ENCODE measurements at regions not wholly inside any gene's neighbourhood (a gene's known extent, or its start where the extent isn't known, plus 50 kb on each side); places are given as distances from the start of the nearest gene placed in this dataset.

DNA sequence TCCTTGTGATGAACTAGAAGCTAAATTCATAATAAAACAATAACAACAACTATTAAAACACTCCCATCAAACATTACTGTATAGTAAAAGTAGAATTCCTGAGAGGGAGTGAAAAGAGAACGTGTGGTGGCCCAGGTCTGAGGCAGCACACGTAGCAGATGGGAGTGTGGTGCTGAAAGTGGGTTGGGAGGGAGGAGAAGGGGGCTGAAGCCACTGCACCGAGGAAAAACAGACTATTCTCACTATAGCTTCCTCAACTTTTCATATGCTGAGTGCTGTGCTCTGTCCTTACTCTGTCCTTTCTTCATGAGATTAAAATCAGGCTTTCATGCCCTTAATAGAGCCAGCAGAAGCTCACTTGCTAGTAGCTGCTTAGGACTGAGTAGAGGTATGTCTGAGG, 170.9 kb downstream of the PCSK1 start:
- in situ Hi-C loops (cut with HindIII; ENCODE audit: low sequenced_read_pairs) = no loop called here
- TF ChIP-seq, protein P1, sequence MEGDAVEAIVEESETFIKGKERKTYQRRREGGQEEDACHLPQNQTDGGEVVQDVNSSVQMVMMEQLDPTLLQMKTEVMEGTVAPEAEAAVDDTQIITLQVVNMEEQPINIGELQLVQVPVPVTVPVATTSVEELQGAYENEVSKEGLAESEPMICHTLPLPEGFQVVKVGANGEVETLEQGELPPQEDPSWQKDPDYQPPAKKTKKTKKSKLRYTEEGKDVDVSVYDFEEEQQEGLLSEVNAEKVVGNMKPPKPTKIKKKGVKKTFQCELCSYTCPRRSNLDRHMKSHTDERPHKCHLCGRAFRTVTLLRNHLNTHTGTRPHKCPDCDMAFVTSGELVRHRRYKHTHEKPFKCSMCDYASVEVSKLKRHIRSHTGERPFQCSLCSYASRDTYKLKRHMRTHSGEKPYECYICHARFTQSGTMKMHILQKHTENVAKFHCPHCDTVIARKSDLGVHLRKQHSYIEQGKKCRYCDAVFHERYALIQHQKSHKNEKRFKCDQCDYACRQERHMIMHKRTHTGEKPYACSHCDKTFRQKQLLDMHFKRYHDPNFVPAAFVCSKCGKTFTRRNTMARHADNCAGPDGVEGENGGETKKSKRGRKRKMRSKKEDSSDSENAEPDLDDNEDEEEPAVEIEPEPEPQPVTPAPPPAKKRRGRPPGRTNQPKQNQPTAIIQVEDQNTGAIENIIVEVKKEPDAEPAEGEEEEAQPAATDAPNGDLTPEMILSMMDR (IDR thresholded peaks at IDR 0.05; ENCODE audit: low read depth, low read length, missing control alignments) = no peak
- DNase-seq (ENCODE audit: low read depth) = no peak
- no peak overlapping the region for H3K4me3 ChIP-seq (ENCODE audit: low read depth, low read length)

DNA sequence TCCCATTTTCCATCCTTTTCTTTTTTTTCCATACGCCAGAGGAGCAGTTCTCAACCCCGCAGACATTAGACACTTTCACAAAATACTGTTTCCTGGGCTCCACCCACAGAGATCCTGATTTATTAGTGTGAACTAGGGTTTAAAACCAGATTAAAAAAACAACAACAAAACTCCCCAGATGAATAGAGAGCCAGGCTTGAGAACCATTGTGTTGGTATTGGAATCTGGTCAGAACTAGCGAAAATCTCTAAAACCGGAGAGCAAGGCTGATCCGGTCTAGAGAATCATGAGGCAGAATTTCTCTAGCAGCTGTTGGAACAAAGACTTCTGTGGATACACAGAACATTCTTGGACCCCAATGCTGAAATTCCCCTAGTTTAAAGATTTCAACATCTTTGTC, 173.0 kb downstream of the PCSK1 start:
- no peak overlapping the region for H3K4me3 ChIP-seq (ENCODE audit: low read depth, low read length)
- no peak for DNase-seq (ENCODE audit: low read depth)
- in situ Hi-C loops (cut with HindIII; ENCODE audit: low sequenced_read_pairs) = no loop called here
- TF ChIP-seq, protein P1 (IDR thresholded peaks at IDR 0.05; ENCODE audit: low read depth, low read length, missing control alignments) = no peak

DNA sequence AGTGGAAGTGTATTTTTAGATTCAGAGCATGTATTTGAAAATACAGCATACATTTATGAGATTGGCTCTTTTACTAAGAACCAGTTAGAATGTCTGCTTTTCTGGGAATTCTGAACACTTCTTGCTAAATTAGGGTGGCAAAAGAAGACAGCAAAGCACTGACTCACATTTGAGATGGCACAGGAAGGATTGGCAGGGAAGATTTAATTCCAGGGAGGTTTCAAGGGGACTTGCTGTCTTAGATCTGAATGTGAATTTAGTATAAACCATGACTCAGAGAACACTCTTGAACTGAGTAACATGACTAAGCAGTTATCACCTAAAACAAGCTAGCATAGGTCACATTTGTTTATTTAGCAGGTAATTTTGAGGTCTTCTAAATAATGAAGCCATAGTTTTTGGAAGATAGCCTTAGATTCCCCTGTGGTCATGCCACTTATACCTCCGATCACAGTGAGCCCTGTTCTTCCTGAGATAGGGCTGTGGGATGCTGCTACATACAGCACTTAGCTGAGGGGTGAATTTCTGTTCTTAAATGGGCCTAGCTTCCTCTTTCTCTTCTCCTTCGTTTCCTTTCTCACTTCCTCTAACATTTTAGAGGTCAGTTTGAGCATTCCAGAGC, 173.8 kb downstream of the PCSK1 start:
- TF ChIP-seq, protein P1 (IDR thresholded peaks at IDR 0.05; ENCODE audit: low read depth, low read length, missing control alignments) = no peak
- no peak overlapping the region for H3K4me3 ChIP-seq (ENCODE audit: low read depth, low read length)
- DNase-seq (ENCODE audit: low read depth) = no peak
- in situ Hi-C loops (cut with HindIII; ENCODE audit: low sequenced_read_pairs) = no loop called here

DNA sequence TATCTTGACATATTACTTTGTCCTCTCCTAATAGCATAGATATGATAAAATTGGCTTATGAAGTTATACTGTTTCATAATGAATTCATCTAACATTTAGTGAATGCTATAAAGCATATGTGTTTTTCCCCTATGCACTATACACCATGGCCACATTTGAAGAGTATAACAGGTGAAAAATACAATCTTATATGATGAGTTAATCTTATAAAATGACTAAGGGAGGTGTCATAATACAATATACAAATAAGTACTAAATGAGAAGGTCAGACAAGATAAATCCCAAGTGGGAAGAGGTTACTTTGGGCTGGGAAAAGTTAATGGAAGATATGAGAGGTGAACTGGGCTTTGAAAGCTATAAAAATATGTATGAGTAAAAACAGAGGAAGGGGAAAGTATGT, 174.4 kb downstream of the PCSK1 start:
- TF ChIP-seq, protein P1 (IDR thresholded peaks at IDR 0.05; ENCODE audit: low read depth, low read length, missing control alignments) = no peak
- H3K4me3 ChIP-seq (ENCODE audit: low read depth, low read length) = no peak overlapping the region
- DNase-seq (ENCODE audit: low read depth) = no peak
- in situ Hi-C loops (cut with HindIII; ENCODE audit: low sequenced_read_pairs) = no loop called here

DNA sequence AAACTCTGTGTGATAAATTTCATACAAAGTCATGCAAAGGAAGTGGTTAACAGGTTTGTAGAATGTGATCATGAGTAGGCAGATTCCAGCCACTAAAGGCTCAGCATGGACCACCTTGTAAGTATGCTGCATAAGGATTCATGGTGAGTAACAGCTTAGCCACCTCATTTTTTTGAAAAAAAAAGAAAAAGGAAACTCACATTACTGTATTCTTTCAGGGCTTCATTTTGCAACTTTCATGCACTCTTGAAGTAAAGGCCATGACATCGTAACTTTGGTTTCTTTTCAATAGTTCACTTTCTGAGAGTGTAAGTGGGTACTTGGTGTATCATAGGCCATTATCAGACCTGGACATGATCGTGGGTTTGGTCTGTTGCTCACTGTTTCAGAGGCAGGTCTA, 175.1 kb downstream of the PCSK1 start:
- peak; percentile 29 for DNase-seq (ENCODE audit: low read depth)
- TF ChIP-seq, protein P1 (IDR thresholded peaks at IDR 0.05; ENCODE audit: low read depth, low read length, missing control alignments) = no peak
- in situ Hi-C loops (cut with HindIII; ENCODE audit: low sequenced_read_pairs) = no loop called here
- H3K4me3 ChIP-seq (ENCODE audit: low read depth, low read length) = no peak overlapping the region

DNA sequence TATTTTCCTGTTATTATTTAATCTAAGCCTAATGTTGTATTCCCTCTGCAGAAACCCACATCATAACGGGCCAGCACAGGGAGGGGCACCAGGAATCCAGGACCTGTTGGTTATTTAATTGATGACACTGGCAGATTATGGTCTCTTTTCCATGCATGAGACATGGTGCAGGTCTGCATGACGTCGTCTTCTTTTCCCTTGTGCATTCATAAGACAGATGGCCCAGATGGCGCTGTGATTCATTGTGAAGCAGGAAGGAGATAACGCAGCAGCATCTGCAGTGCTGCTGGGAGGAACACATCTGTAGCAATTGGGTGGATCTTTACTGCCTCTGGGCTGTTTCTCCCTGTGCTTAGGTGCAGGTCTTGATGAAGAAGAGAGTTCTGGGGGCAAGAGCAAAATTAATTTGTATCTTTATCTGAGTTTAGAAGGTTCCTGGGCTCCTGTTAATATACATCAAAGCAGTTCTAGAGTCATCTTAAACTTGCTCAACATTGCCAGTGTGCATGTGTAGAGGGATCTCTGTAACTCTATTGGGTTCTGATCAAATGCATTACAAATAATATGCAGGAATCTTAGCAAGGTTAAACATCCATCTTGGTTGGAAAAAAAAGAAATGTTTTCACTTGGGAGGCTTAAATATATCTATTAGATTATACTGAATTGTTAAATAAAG, 176.1 kb downstream of the PCSK1 start:
- TF ChIP-seq, protein P1 (IDR thresholded peaks at IDR 0.05; ENCODE audit: low read depth, low read length, missing control alignments) = no peak
- in situ Hi-C loops (cut with HindIII; ENCODE audit: low sequenced_read_pairs) = no loop called here
- no peak for DNase-seq (ENCODE audit: low read depth)
- no peak overlapping the region for H3K4me3 ChIP-seq (ENCODE audit: low read depth, low read length)

Measured in astrocyte of the cerebellum (primary cell).